ENCODE measurements at regions not wholly inside any gene's neighbourhood (a gene's known extent, or its start where the extent isn't known, plus 50 kb on each side); places are given as distances from the start of the nearest gene placed in this dataset.

DNA sequence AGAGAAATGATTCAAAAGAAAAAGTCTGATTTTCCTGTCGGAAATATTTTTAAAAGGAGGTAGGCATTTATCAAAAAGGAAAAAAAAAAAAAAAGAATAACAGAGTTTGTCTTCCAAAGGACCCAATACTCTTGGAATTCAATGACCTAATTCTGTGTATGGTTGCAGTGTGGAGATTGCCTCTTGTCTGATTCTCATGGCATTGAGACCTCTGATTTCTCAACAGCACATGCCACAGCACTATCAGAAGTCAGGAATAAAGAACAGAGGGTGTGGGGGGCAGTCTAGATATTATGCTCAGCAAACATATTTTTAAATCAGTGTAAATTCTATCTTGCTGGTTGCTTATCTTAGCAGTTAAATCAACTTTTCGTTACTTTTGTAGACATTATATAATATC, 81.3 kb upstream of the SOX9 start:
- WGBS = 74% methylated on average over 2 of the region's 2 CpGs
- TF ChIP-seq, protein P1, sequence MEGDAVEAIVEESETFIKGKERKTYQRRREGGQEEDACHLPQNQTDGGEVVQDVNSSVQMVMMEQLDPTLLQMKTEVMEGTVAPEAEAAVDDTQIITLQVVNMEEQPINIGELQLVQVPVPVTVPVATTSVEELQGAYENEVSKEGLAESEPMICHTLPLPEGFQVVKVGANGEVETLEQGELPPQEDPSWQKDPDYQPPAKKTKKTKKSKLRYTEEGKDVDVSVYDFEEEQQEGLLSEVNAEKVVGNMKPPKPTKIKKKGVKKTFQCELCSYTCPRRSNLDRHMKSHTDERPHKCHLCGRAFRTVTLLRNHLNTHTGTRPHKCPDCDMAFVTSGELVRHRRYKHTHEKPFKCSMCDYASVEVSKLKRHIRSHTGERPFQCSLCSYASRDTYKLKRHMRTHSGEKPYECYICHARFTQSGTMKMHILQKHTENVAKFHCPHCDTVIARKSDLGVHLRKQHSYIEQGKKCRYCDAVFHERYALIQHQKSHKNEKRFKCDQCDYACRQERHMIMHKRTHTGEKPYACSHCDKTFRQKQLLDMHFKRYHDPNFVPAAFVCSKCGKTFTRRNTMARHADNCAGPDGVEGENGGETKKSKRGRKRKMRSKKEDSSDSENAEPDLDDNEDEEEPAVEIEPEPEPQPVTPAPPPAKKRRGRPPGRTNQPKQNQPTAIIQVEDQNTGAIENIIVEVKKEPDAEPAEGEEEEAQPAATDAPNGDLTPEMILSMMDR (IDR thresholded peaks at IDR 0.05) = no peak
- TF ChIP-seq POLR2AphosphoS5 (IDR thresholded peaks at IDR 0.05) (no peak), POLR2A (IDR thresholded peaks at IDR 0.05) (no peak), EP300 (IDR thresholded peaks at IDR 0.05) (no peak)
- no peaks in the 10 kb centered on the region for H3K9me3 ChIP-seq
- no peaks in the 10 kb centered on the region for H3K36me3 ChIP-seq
- H3K4me3 ChIP-seq = no peak overlapping the region
- H3K4me1 ChIP-seq = no peaks in the 10 kb centered on the region
- no peak overlapping the region for H3K27ac ChIP-seq
- H3K27me3 ChIP-seq = no peaks in the 10 kb centered on the region
- no peak for DNase-seq (ENCODE audit: low spot score in 2 of 2)

DNA sequence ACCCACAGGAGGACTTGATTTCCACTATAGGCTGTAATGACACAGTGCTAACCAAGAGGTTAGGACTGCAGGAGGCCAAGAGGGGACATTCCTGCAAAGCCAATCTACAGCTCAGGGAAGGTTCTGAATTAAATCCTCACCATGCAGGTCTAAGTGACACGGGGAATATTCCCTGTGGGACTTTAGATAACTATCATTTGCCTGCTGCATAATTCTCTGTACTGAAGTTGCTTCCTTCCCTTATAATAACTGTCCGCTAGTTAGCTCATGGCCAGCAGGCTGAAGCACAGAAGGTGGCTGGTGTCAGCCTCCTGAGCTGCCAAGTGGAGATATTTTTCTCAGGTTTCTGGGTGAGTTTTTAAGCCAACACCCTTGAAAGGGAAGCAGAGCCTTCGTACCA, 74.6 kb upstream of the SOX9 start:
- no peaks in the 10 kb centered on the region for H3K4me1 ChIP-seq
- WGBS = 77% methylated on average over 3 of the region's 3 CpGs

GRCh38 chr17:72046643-72047612, 73.9 kb upstream of the SOX9 start:
- H3K9me3 ChIP-seq = no peaks in the 10 kb centered on the region
- no peak for DNase-seq (ENCODE audit: low spot score in 2 of 2)
- no peak overlapping the region for H3K27ac ChIP-seq
- TF ChIP-seq, protein P1 (IDR thresholded peaks at IDR 0.05) = no peak
- no peak for TF ChIP-seq EP300 (IDR thresholded peaks at IDR 0.05)
- no peak for TF ChIP-seq POLR2A (IDR thresholded peaks at IDR 0.05)
- no peak for TF ChIP-seq POLR2AphosphoS5 (IDR thresholded peaks at IDR 0.05)
- no peaks in the 10 kb centered on the region for H3K36me3 ChIP-seq
- WGBS = 74% methylated on average over 13 of the region's 14 CpGs
- no peak overlapping the region for H3K4me3 ChIP-seq
- H3K27me3 ChIP-seq = peaks cover 10% of the 10 kb centered on the region
- no peaks in the 10 kb centered on the region for H3K4me1 ChIP-seq

More for the DNA sequence above, 74.6 kb upstream of the SOX9 start:
- TF ChIP-seq POLR2AphosphoS5 (IDR thresholded peaks at IDR 0.05) (no peak), POLR2A (IDR thresholded peaks at IDR 0.05) (no peak)
- Histone ChIP-seq H3K36me3 (no peaks in the 10 kb centered on the region), H3K4me3 (no peak overlapping the region), H3K9me3 (no peaks in the 10 kb centered on the region), H3K27ac (no peak overlapping the region), H3K27me3 (peaks cover 5% of the 10 kb centered on the region)
- DNase-seq (ENCODE audit: low spot score in 2 of 2) = no peak

GRCh38 chr17:72049914-72050313, 70.9 kb upstream of the SOX9 start:
- Histone ChIP-seq H3K4me3 (no peak overlapping the region), H3K36me3 (no peaks in the 10 kb centered on the region), H3K27ac (no peak overlapping the region), H3K9me3 (no peaks in the 10 kb centered on the region), H3K4me1 (no peaks in the 10 kb centered on the region), H3K27me3 (peaks cover 21% of the 10 kb centered on the region)
- no peak for TF ChIP-seq EP300 (IDR thresholded peaks at IDR 0.05)
- TF ChIP-seq POLR2AphosphoS5 (IDR thresholded peaks at IDR 0.05) = no peak
- no peak for TF ChIP-seq POLR2A (IDR thresholded peaks at IDR 0.05)
- TF ChIP-seq, protein P1 (IDR thresholded peaks at IDR 0.05) = no peak
- no peak for DNase-seq (ENCODE audit: low spot score in 2 of 2)
- WGBS = 93% methylated on average over 2 of the region's 2 CpGs

DNA sequence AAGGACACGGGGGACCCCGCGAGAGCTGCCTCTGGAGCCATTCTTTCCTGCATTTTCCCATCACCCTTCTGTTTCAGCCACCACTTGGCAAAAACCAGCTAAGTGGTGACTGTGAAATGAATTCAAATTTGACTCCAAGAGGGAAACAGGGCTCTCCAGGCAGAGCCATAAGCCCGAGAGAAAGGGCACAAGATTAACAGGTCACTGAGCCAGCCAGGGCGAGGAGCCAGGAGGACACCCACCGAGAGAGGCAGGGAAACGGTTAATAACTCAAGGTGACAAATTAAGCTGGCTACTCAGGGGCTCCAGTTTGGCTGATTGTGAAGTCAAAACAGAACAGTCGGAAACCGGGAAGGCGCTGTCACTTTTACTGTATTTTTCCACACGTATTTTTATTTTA, 67.8 kb upstream of the SOX9 start:
- Histone ChIP-seq H3K4me3 (peak overlapping the region; percentile 29), H3K27ac (peak overlapping the region; percentile 51), H3K4me1 (no peaks in the 10 kb centered on the region), H3K9me3 (no peaks in the 10 kb centered on the region), H3K36me3 (no peaks in the 10 kb centered on the region), H3K27me3 (peaks cover 21% of the 10 kb centered on the region)
- WGBS = 42% methylated on average over 11 of the region's 11 CpGs
- DNase-seq (ENCODE audit: low spot score in 2 of 2) = no peak
- TF ChIP-seq, protein P1 (IDR thresholded peaks at IDR 0.05) = no peak
- TF ChIP-seq POLR2A (IDR thresholded peaks at IDR 0.05) (no peak), POLR2AphosphoS5 (IDR thresholded peaks at IDR 0.05) (no peak), EP300 (IDR thresholded peaks at IDR 0.05) (no peak)
